Keratinocyte (primary cell): ENCODE measurements at regions not wholly inside any gene's neighbourhood (a gene's known extent, or its start where the extent isn't known, plus 50 kb on each side); places are given as distances from the start of the nearest gene placed in this dataset.

ENCODE experiments used
- DNase-seq: peaks from one replicate; pipeline ENCODE4 v3.0.0-alpha.2; 2011; ENCODE audit warnings: low read depth, missing footprints, low spot score
- FAIRE-seq: peaks from 2 replicates; lab custom pipeline; 2011; peaks lifted over from hg19 to GRCh38; lab: Jason Lieb, UNC
- H2AFZ ChIP-seq: 2 replicates; pipeline ENCODE4 v1.6.0; 2012; ENCODE audit warnings: low read length, control low read depth, inconsistent platforms; ENCODE audit not compliant: control insufficient read depth
- H3K27ac ChIP-seq: 2 replicates; pipeline ENCODE4 v1.5.1; 2011; ENCODE audit warnings: low read length; ENCODE audit not compliant: control insufficient read depth, insufficient read depth
- H3K27me3 ChIP-seq: 3 replicates; pipeline ENCODE4 v1.6.0; 2011; ENCODE audit warnings: low read length; ENCODE audit not compliant: control insufficient read depth, insufficient read depth; ENCODE audit errors: extremely low read depth
- H3K36me3 ChIP-seq, 2 experiments: 2 replicates in 1 of 2; 3 replicates in 1 of 2; pipeline ENCODE4 v1.5.1; 2011; ENCODE audit warnings: low read length in 2 of 2, mild to moderate bottlenecking in 1 of 2; ENCODE audit not compliant: control insufficient read depth in 2 of 2, insufficient read depth in 2 of 2; ENCODE audit errors: extremely low read depth in 1 of 2
- H3K4me1 ChIP-seq: 3 replicates; pipeline ENCODE4 v1.5.1; 2011; ENCODE audit warnings: low read length; ENCODE audit not compliant: control insufficient read depth, insufficient read depth; ENCODE audit errors: extremely low read depth
- H3K4me2 ChIP-seq: 3 replicates; pipeline ENCODE4 v1.6.0; 2011; ENCODE audit warnings: low read depth, low read length; ENCODE audit not compliant: control insufficient read depth, insufficient read depth; ENCODE audit errors: extremely low read depth
- H3K4me3 ChIP-seq, 3 experiments: fragments of 200-600 bp in 1 of 3; sonication (generic) in 1 of 3; 2 replicates in 2 of 3; 3 replicates in 1 of 3; pipeline ENCODE4 v1.5.1; 2011 to 2016; ENCODE audit warnings: low read length in 3 of 3, mild to moderate bottlenecking in 3 of 3, control low read depth in 2 of 3, inconsistent platforms in 1 of 3, low read depth in 1 of 3, mixed read lengths in 1 of 3, mixed run types in 1 of 3, moderate library complexity in 1 of 3; ENCODE audit not compliant: control insufficient read depth in 2 of 3, insufficient read depth in 2 of 3; ENCODE audit errors: extremely low read depth in 1 of 3
- H3K79me2 ChIP-seq: 2 replicates; pipeline ENCODE4 v1.6.0; 2012; ENCODE audit warnings: low read length; ENCODE audit not compliant: control insufficient read depth, insufficient read depth
- H3K9ac ChIP-seq: 3 replicates; pipeline ENCODE4 v1.6.0; 2011; ENCODE audit warnings: low read length; ENCODE audit not compliant: control insufficient read depth, insufficient read depth; ENCODE audit errors: extremely low read depth
- H3K9me1 ChIP-seq: 3 replicates; pipeline ENCODE4 v1.6.0; 2011; ENCODE audit warnings: low read length; ENCODE audit not compliant: control insufficient read depth, insufficient read depth; ENCODE audit errors: extremely low read depth
- H3K9me3 ChIP-seq: 2 replicates; pipeline ENCODE4 v1.5.1; 2012; ENCODE audit warnings: low read depth, low read length; ENCODE audit not compliant: control insufficient read depth
- H4K20me1 ChIP-seq: 3 replicates; pipeline ENCODE4 v1.6.0; 2011; ENCODE audit warnings: low read length; ENCODE audit not compliant: control insufficient read depth, insufficient read depth; ENCODE audit errors: extremely low read depth
- EZH2 ChIP-seq: IDR thresholded peaks from one replicate; pipeline ENCODE4 v1.6.1; 2012; ENCODE audit warnings: inconsistent platforms, mild to moderate bottlenecking, low read length, moderate library complexity
- dilution Hi-C: fragments of 300-500 bp; cut with MboI; formaldehyde crosslinking; loops from one replicate; pipeline ENCODE4 v1.7.0; 2020; ENCODE audit warnings: low sequenced_read_pairs; ENCODE audit not compliant: extremely low pct_ligation_motif_present
- TF ChIP-seq, protein P1 (sequence below), 3 experiments: IDR thresholded peaks in 1 of 3; conservative IDR thresholded peaks in 1 of 3; optimal IDR thresholded peaks in 1 of 3; 2 replicates in 2 of 3; 3 replicates in 1 of 3; pipeline versions ENCODE3 to v1.5.1; 2011; ENCODE audit warnings: low read length in 3 of 3, mild to moderate bottlenecking in 3 of 3, moderate library complexity in 2 of 3, control low read depth in 1 of 3, inconsistent platforms in 1 of 3; ENCODE audit not compliant: insufficient read depth in 2 of 3; ENCODE audit errors: extremely low read depth in 1 of 3

DNA sequence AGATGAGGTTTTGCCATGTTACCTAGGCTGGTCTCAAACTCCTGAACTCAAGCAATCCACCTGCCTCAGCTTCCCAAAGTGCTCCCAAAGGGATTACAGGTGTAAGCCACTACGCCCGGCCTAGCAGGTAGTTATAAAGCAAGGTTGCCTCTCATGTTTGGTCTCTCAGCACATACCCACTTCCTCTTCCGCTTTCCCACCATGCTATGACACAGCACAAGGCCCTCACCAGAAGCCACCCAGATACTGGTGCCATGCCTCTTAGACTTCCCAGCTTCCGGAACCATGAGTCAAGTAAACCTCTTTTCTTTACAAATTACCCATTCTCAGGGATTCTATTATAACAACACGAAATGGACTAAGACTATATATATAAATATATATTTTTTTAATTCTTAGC lies 143.6 kb downstream of the COPRS start:
- FAIRE-seq, result no peak
- no peak for TF ChIP-seq EZH2
- TF ChIP-seq, protein P1, sequence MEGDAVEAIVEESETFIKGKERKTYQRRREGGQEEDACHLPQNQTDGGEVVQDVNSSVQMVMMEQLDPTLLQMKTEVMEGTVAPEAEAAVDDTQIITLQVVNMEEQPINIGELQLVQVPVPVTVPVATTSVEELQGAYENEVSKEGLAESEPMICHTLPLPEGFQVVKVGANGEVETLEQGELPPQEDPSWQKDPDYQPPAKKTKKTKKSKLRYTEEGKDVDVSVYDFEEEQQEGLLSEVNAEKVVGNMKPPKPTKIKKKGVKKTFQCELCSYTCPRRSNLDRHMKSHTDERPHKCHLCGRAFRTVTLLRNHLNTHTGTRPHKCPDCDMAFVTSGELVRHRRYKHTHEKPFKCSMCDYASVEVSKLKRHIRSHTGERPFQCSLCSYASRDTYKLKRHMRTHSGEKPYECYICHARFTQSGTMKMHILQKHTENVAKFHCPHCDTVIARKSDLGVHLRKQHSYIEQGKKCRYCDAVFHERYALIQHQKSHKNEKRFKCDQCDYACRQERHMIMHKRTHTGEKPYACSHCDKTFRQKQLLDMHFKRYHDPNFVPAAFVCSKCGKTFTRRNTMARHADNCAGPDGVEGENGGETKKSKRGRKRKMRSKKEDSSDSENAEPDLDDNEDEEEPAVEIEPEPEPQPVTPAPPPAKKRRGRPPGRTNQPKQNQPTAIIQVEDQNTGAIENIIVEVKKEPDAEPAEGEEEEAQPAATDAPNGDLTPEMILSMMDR (optimal IDR thresholded peaks at IDR 0.05 in 1 of 3, IDR thresholded peaks at IDR 0.05 in 1 of 3, conservative IDR thresholded peaks at IDR 0.05 in 1 of 3; ENCODE audit: extremely low read depth in 1 of 3, insufficient read depth in 2 of 3, low read length in 3 of 3), result no peak
- dilution Hi-C loops, result no loop called here
- no peak for DNase-seq
- H3K4me2 ChIP-seq, result no peak overlapping the region
- no peaks in the 10 kb centered on the region for H3K9me3 ChIP-seq
- H3K36me3 ChIP-seq, result no peaks in the 10 kb centered on the region
- H3K4me1 ChIP-seq, result no peaks in the 10 kb centered on the region
- no peak overlapping the region for H3K27ac ChIP-seq
- H4K20me1 ChIP-seq, result no peaks in the 10 kb centered on the region
- no peaks in the 10 kb centered on the region for H3K9me1 ChIP-seq
- no peak overlapping the region for H3K9ac ChIP-seq
- H2AFZ ChIP-seq, result no peak overlapping the region
- H3K4me3 ChIP-seq, result no peak overlapping the region
- no peaks in the 10 kb centered on the region for H3K27me3 ChIP-seq
- no peaks in the 10 kb centered on the region for H3K79me2 ChIP-seq

DNA sequence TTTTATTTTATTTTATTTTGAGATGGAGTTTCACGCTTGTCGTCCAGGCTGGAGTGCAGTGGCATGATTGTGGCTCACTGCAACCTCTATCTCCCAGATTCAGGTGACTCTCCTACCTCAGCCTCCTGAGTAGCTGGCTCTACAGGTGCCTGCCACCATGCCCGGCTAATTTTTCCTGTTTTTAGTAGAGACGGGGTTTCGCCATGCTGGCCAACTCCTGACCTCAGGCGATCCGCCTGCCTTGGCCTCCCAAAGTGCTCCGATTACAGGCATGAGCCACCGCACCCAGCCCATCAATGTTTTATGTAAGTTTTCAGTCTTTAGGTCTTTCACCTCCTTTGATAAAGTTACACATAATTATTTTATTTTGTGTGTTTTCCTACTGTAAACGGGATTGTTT lies 154.6 kb downstream of the COPRS start:
- TF ChIP-seq, protein P1 (optimal IDR thresholded peaks at IDR 0.05 in 1 of 3, IDR thresholded peaks at IDR 0.05 in 1 of 3, conservative IDR thresholded peaks at IDR 0.05 in 1 of 3; ENCODE audit: extremely low read depth in 1 of 3, insufficient read depth in 2 of 3, low read length in 3 of 3), result no peak
- TF ChIP-seq EZH2, result no peak
- no peak overlapping the region for H3K27ac ChIP-seq
- H3K4me2 ChIP-seq, result no peak overlapping the region
- H3K79me2 ChIP-seq, result no peaks in the 10 kb centered on the region
- dilution Hi-C loops, result no loop called here
- no peak for DNase-seq
- FAIRE-seq, result no peak
- no peak overlapping the region for H3K9ac ChIP-seq
- H3K4me3 ChIP-seq, result no peak overlapping the region
- peaks cover under 1% of the 10 kb centered on the region for H3K4me1 ChIP-seq
- H4K20me1 ChIP-seq, result no peaks in the 10 kb centered on the region
- no peaks in the 10 kb centered on the region for H3K27me3 ChIP-seq
- H3K9me1 ChIP-seq, result no peaks in the 10 kb centered on the region
- no peak overlapping the region for H2AFZ ChIP-seq
- H3K36me3 ChIP-seq, result no peaks in the 10 kb centered on the region
- H3K9me3 ChIP-seq, result no peaks in the 10 kb centered on the region
